Panc1 (cell line): ENCODE measurements at regions not wholly inside any gene's neighbourhood (a gene's known extent, or its start where the extent isn't known, plus 50 kb on each side); places are given as distances from the start of the nearest gene placed in this dataset.

Source experiments
- POLR2AphosphoS5 ChIP-seq: IDR thresholded peaks from 2 replicates; pipeline ENCODE4 v1.6.1; 2012; ENCODE audit warnings: mild to moderate bottlenecking, low read depth, low read length, moderate library complexity
- TF ChIP-seq, protein P1 (sequence below): fragments of 450-650 bp; IDR thresholded peaks from 2 replicates; pipeline ENCODE4 v1.5.1; 2017; ENCODE audit warnings: mild to moderate bottlenecking
- TF ChIP-seq, protein P2 (sequence below), 2 experiments: IDR thresholded peaks; 2 replicates each; pipeline ENCODE4 v1.6.1; 2011 to 2012; ENCODE audit warnings: low read depth in 2 of 2, control low read depth in 1 of 2, low read length in 1 of 2, mild to moderate bottlenecking in 1 of 2, moderate library complexity in 1 of 2; ENCODE audit not compliant: insufficient read depth in 1 of 2

DNA sequence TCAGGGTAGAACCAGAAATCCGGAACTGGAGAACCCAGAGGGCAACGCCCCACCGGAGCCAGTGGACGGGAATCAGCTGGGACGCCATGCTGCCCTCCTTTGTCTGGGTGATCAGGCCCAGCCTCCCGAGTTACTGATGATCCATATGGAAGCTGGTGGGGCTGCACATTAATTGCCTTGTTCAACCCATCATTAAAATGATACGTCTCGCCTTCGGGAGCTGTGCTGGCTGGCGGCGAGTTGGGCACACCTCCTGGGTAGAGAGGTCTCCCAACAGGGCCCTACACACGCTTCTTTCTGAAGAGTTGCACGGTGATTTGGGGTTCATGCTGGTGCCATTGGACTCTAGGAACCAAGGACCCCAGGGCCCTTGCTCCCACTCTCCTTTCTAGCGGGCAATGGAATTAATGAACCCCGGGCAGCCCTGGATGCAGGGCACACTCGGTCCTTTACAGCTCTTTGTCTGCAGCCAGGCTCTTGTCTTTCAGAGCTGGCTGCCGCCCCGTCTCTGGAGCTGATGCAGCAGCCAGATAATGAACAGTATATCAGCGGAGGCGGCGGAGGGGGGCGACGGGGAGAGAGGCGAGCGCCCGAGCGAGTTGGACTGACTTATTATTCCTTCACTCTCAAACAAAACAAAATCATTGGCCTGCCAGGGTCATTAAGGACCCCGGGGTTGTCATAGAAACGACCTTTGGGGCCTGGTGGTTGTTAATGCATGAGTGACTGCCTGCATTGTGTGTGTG, 412.2 kb upstream of the ZMIZ1 start:
- TF ChIP-seq, protein P1, sequence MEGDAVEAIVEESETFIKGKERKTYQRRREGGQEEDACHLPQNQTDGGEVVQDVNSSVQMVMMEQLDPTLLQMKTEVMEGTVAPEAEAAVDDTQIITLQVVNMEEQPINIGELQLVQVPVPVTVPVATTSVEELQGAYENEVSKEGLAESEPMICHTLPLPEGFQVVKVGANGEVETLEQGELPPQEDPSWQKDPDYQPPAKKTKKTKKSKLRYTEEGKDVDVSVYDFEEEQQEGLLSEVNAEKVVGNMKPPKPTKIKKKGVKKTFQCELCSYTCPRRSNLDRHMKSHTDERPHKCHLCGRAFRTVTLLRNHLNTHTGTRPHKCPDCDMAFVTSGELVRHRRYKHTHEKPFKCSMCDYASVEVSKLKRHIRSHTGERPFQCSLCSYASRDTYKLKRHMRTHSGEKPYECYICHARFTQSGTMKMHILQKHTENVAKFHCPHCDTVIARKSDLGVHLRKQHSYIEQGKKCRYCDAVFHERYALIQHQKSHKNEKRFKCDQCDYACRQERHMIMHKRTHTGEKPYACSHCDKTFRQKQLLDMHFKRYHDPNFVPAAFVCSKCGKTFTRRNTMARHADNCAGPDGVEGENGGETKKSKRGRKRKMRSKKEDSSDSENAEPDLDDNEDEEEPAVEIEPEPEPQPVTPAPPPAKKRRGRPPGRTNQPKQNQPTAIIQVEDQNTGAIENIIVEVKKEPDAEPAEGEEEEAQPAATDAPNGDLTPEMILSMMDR, result no peak
- TF ChIP-seq POLR2AphosphoS5, result no peak
- TF ChIP-seq, protein P2, sequence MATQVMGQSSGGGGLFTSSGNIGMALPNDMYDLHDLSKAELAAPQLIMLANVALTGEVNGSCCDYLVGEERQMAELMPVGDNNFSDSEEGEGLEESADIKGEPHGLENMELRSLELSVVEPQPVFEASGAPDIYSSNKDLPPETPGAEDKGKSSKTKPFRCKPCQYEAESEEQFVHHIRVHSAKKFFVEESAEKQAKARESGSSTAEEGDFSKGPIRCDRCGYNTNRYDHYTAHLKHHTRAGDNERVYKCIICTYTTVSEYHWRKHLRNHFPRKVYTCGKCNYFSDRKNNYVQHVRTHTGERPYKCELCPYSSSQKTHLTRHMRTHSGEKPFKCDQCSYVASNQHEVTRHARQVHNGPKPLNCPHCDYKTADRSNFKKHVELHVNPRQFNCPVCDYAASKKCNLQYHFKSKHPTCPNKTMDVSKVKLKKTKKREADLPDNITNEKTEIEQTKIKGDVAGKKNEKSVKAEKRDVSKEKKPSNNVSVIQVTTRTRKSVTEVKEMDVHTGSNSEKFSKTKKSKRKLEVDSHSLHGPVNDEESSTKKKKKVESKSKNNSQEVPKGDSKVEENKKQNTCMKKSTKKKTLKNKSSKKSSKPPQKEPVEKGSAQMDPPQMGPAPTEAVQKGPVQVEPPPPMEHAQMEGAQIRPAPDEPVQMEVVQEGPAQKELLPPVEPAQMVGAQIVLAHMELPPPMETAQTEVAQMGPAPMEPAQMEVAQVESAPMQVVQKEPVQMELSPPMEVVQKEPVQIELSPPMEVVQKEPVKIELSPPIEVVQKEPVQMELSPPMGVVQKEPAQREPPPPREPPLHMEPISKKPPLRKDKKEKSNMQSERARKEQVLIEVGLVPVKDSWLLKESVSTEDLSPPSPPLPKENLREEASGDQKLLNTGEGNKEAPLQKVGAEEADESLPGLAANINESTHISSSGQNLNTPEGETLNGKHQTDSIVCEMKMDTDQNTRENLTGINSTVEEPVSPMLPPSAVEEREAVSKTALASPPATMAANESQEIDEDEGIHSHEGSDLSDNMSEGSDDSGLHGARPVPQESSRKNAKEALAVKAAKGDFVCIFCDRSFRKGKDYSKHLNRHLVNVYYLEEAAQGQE (IDR thresholded peaks at IDR 0.05; ENCODE audit: insufficient read depth in 1 of 2, low read depth in 2 of 2, low read length in 1 of 2), result no peak
